ENCODE measurements at regions not wholly inside any gene's neighbourhood (a gene's known extent, or its start where the extent isn't known, plus 50 kb on each side); places are given as distances from the start of the nearest gene placed in this dataset.

DNA sequence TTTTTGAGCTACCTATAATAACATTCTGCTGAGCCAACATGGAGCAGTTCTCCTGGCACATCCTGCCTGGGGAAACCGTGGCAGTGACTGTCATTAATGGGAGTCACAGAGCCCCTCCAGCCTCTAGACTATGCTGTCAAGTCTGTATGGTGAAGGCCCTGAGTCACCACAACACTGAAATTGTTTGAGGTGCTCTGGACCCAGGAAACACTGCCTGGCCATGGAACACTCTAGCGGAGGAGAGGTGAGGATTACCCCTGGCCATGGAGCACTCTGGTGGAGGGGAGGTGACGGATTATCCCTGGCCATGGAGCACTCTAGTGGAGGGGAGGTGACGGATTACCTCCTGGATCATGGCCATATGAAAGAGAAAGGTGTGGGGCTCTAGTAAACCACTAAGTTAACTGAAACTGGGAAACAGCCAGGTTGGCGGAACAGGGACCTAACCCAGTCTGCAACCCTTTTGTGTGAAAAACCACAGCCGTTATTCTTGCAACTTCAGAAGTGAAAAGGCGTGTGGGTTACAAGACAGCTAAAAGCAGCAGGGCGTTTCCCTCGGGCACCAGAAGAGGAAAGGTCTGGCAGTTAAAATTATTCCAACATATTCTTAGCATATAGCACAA, 156.7 kb downstream of the KCNJ12 start:
- H3K36me3 ChIP-seq (ENCODE audit: insufficient read depth, insufficient read length, low read length), result peaks cover 39% of the 10 kb centered on the region
- no peaks in the 10 kb centered on the region for H3K27me3 ChIP-seq (ENCODE audit: insufficient read depth, insufficient read length)
- H3K9me3 ChIP-seq (ENCODE audit: insufficient read depth, low read length), result peaks cover 12% of the 10 kb centered on the region; the same call in 1 of the 2 replicates
- TF ChIP-seq ZNF274 (IDR thresholded peaks at IDR 0.05; ENCODE audit: low read depth, low read length) (no peak), SUZ12 (IDR thresholded peaks at IDR 0.05; ENCODE audit: extremely low read depth, insufficient read depth, insufficient read length) (no peak), YY1 (IDR thresholded peaks at IDR 0.05; ENCODE audit: insufficient read depth, insufficient read length) (no peak)
- H3K9ac ChIP-seq (ENCODE audit: insufficient read length, low read depth), result no peak overlapping the region
- DNase-seq (ENCODE audit: low read depth, low spot score), result no peak
- no peaks in the 10 kb centered on the region for H3K4me1 ChIP-seq (ENCODE audit: insufficient read depth, insufficient read length)
- no peak overlapping the region for H3K4me3 ChIP-seq (ENCODE audit: insufficient read length, low read depth)

DNA sequence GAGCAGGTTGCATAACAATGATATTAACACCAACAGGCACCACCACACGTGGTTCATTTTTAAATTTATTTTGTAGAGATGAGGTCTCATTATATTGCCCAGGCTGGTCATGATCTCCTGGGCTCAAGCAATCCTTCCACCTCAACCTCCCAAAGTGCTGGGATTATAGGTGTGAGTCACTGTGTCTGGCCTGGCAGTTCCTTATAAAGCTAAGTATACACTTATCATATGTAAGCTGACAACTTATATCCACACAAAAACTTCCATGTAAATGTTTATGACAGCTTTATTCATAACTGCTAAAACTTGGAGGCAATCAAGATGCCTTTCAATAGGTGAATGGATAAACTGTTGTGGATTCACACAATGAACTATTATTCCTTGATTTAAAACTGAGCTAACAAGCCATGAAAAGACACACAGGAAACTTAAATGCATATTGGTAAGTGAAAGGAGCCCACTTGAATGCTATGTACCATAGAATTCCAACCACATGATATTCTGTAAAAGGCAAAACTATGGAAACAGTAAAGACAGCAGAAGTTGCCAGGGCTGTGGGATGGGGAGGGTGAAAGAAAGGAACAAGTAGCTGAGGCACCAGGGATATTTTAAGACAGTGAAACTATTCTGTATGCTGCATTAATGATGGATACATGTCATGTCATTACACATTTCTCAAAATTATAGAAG, 156.5 kb upstream of the KCNJ18 start:
- H3K36me3 ChIP-seq (ENCODE audit: insufficient read depth, insufficient read length, low read length), result peaks cover 39% of the 10 kb centered on the region
- no peak overlapping the region for H3K4me3 ChIP-seq (ENCODE audit: insufficient read length, low read depth)
- TF ChIP-seq YY1 (IDR thresholded peaks at IDR 0.05; ENCODE audit: insufficient read depth, insufficient read length) (no peak), SUZ12 (IDR thresholded peaks at IDR 0.05; ENCODE audit: extremely low read depth, insufficient read depth, insufficient read length) (no peak), ZNF274 (IDR thresholded peaks at IDR 0.05; ENCODE audit: low read depth, low read length) (no peak)

GRCh38 chr17:21537302-21537701, 155.0 kb upstream of the KCNJ18 start:
- H3K36me3 ChIP-seq (ENCODE audit: insufficient read depth, insufficient read length, low read length), result peaks cover 47% of the 10 kb centered on the region
- DNase-seq (ENCODE audit: low read depth, low spot score), result no peak
- H3K9me3 ChIP-seq (ENCODE audit: insufficient read depth, low read length), result peaks cover 29% of the 10 kb centered on the region
- no peaks in the 10 kb centered on the region for H3K4me1 ChIP-seq (ENCODE audit: insufficient read depth, insufficient read length)
- H3K27me3 ChIP-seq (ENCODE audit: insufficient read depth, insufficient read length), result no peaks in the 10 kb centered on the region
- H3K9ac ChIP-seq (ENCODE audit: insufficient read length, low read depth), result no peak overlapping the region
- H3K4me3 ChIP-seq (ENCODE audit: insufficient read length, low read depth), result no peak overlapping the region
- no peak for TF ChIP-seq SUZ12 (IDR thresholded peaks at IDR 0.05; ENCODE audit: extremely low read depth, insufficient read depth, insufficient read length)
- TF ChIP-seq YY1 (IDR thresholded peaks at IDR 0.05; ENCODE audit: insufficient read depth, insufficient read length), result no peak
- no peak for TF ChIP-seq ZNF274 (IDR thresholded peaks at IDR 0.05; ENCODE audit: low read depth, low read length)

More for the DNA sequence above, 156.5 kb upstream of the KCNJ18 start:
- no peak overlapping the region for H3K9ac ChIP-seq (ENCODE audit: insufficient read length, low read depth)
- no peaks in the 10 kb centered on the region for H3K4me1 ChIP-seq (ENCODE audit: insufficient read depth, insufficient read length)
- DNase-seq (ENCODE audit: low read depth, low spot score), result no peak
- peaks cover 29% of the 10 kb centered on the region for H3K9me3 ChIP-seq (ENCODE audit: insufficient read depth, low read length)
- H3K27me3 ChIP-seq (ENCODE audit: insufficient read depth, insufficient read length), result no peaks in the 10 kb centered on the region

GRCh38 chr17:21538615-21539014, 153.7 kb upstream of the KCNJ18 start:
- Histone ChIP-seq H3K27me3 (ENCODE audit: insufficient read depth, insufficient read length) (no peaks in the 10 kb centered on the region), H3K9ac (ENCODE audit: insufficient read length, low read depth) (no peak overlapping the region), H3K36me3 (ENCODE audit: insufficient read depth, insufficient read length, low read length) (peaks cover 44% of the 10 kb centered on the region), H3K4me3 (ENCODE audit: insufficient read length, low read depth) (no peak overlapping the region), H3K4me1 (ENCODE audit: insufficient read depth, insufficient read length) (no peaks in the 10 kb centered on the region), H3K9me3 (ENCODE audit: insufficient read depth, low read length) (peaks cover 29% of the 10 kb centered on the region)
- TF ChIP-seq ZNF274 (IDR thresholded peaks at IDR 0.05; ENCODE audit: low read depth, low read length), result no peak
- no peak for TF ChIP-seq SUZ12 (IDR thresholded peaks at IDR 0.05; ENCODE audit: extremely low read depth, insufficient read depth, insufficient read length)
- no peak for TF ChIP-seq YY1 (IDR thresholded peaks at IDR 0.05; ENCODE audit: insufficient read depth, insufficient read length)
- DNase-seq (ENCODE audit: low read depth, low spot score), result no peak

DNA sequence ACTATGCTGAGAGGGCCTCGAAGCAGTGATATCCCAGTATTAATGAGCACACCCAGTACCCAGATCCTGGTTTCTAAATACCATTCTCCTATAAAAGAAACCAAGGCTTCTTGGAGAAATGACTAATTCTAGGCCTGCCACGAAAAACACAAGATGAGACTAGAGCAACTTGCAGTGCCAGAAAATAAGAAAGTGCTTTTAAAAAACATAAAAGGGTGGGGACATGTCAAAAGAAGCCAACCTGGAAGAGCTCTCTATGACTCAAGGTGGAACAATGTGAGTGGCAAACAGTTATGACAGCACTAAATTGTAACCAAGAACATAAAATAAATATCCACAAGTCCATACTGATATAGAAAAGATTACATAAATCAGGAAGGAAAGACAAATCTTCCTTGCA, 153.2 kb upstream of the KCNJ18 start:
- no peaks in the 10 kb centered on the region for H3K27me3 ChIP-seq (ENCODE audit: insufficient read depth, insufficient read length)
- peaks cover 29% of the 10 kb centered on the region for H3K9me3 ChIP-seq (ENCODE audit: insufficient read depth, low read length)
- H3K4me1 ChIP-seq (ENCODE audit: insufficient read depth, insufficient read length), result no peaks in the 10 kb centered on the region
- TF ChIP-seq YY1 (IDR thresholded peaks at IDR 0.05; ENCODE audit: insufficient read depth, insufficient read length), result no peak
- TF ChIP-seq SUZ12 (IDR thresholded peaks at IDR 0.05; ENCODE audit: extremely low read depth, insufficient read depth, insufficient read length), result no peak
- TF ChIP-seq ZNF274 (IDR thresholded peaks at IDR 0.05; ENCODE audit: low read depth, low read length), result no peak
- H3K36me3 ChIP-seq (ENCODE audit: insufficient read depth, insufficient read length, low read length), result peaks cover 44% of the 10 kb centered on the region
- H3K9ac ChIP-seq (ENCODE audit: insufficient read length, low read depth), result no peak overlapping the region
- H3K4me3 ChIP-seq (ENCODE audit: insufficient read length, low read depth), result no peak overlapping the region
- no peak for DNase-seq (ENCODE audit: low read depth, low spot score)

GRCh38 chr17:21540502-21540901, 151.8 kb upstream of the KCNJ18 start:
- H3K9me3 ChIP-seq (ENCODE audit: insufficient read depth, low read length), result peaks cover 29% of the 10 kb centered on the region
- no peak for DNase-seq (ENCODE audit: low read depth, low spot score)
- H3K9ac ChIP-seq (ENCODE audit: insufficient read length, low read depth), result no peak overlapping the region
- H3K4me1 ChIP-seq (ENCODE audit: insufficient read depth, insufficient read length), result no peaks in the 10 kb centered on the region
- H3K27me3 ChIP-seq (ENCODE audit: insufficient read depth, insufficient read length), result no peaks in the 10 kb centered on the region
- H3K36me3 ChIP-seq (ENCODE audit: insufficient read depth, insufficient read length, low read length), result peaks cover 37% of the 10 kb centered on the region
- TF ChIP-seq ZNF274 (IDR thresholded peaks at IDR 0.05; ENCODE audit: low read depth, low read length) (no peak), SUZ12 (IDR thresholded peaks at IDR 0.05; ENCODE audit: extremely low read depth, insufficient read depth, insufficient read length) (no peak), YY1 (IDR thresholded peaks at IDR 0.05; ENCODE audit: insufficient read depth, insufficient read length) (no peak)
- H3K4me3 ChIP-seq (ENCODE audit: insufficient read length, low read depth), result no peak overlapping the region

DNA sequence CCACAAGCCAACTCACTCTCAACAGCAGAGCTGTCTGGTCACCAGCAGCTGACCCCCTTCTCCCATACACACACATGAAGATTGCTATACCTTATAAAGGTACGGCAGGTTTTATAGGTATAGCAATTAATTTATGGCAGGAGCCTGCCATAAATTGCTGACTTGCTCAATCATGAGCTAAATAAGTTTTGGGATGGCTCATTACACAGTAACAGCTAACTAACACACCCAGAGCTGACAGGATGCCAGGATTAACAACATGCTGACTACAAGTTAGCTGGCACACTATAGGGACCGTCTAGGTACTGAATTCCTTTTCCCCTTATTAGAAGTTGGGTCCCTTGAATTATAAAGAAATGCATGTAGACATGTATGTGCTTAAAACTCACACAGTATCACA, 150.3 kb upstream of the KCNJ18 start:
- no peak for DNase-seq (ENCODE audit: low read depth, low spot score)
- peaks cover 26% of the 10 kb centered on the region for H3K9me3 ChIP-seq (ENCODE audit: insufficient read depth, low read length)
- no peak overlapping the region for H3K4me3 ChIP-seq (ENCODE audit: insufficient read length, low read depth)
- no peaks in the 10 kb centered on the region for H3K27me3 ChIP-seq (ENCODE audit: insufficient read depth, insufficient read length)
- peaks cover 45% of the 10 kb centered on the region for H3K36me3 ChIP-seq (ENCODE audit: insufficient read depth, insufficient read length, low read length)
- no peaks in the 10 kb centered on the region for H3K4me1 ChIP-seq (ENCODE audit: insufficient read depth, insufficient read length)
- TF ChIP-seq SUZ12 (IDR thresholded peaks at IDR 0.05; ENCODE audit: extremely low read depth, insufficient read depth, insufficient read length), result no peak
- TF ChIP-seq ZNF274 (IDR thresholded peaks at IDR 0.05; ENCODE audit: low read depth, low read length), result no peak
- no peak for TF ChIP-seq YY1 (IDR thresholded peaks at IDR 0.05; ENCODE audit: insufficient read depth, insufficient read length)
- H3K9ac ChIP-seq (ENCODE audit: insufficient read length, low read depth), result no peak overlapping the region

All from NT2/D1 (cell line).